PC-3 (cell line): ENCODE measurements at regions not wholly inside any gene's neighbourhood (a gene's known extent, or its start where the extent isn't known, plus 50 kb on each side); places are given as distances from the start of the nearest gene placed in this dataset.

Experiments
- ATAC-seq: fragments of 200-7000 bp; cut with Tn5 transposase; 2 replicates; pipeline ENCODE4 v1.9.1; 2020; ENCODE audit warnings: mild to moderate bottlenecking, moderate library complexity
- BruUV-seq: library from RNA; stranded (reverse); fragments of 400-500 nt; replicated peaks from 2 replicates; lab custom pipeline; 2021; lab: Mats Ljungman, UMichigan
- CTCF ChIA-PET: fragments of 300-600 bp; sonication (Branson Sonifier 250); formaldehyde crosslinking; loops from one replicate; lab custom pipeline; 2022; ENCODE audit warnings: antibody characterized with exemption; lab: Charles Lee
- POLR2A ChIA-PET: fragments of 300-600 bp; sonication (Branson Sonifier 250); formaldehyde crosslinking; loops from one replicate; lab custom pipeline; 2022; ENCODE audit warnings: antibody characterized with exemption; ENCODE audit not compliant: unreplicated experiment; lab: Charles Lee
- DNase-seq: peaks from one replicate; pipeline ENCODE4 v3.0.0-alpha.2; 2015
- H2AFZ ChIP-seq: fragments of 300-600 bp; sonication (generic); 2 replicates; pipeline ENCODE4 v1.6.0; 2016; ENCODE audit warnings: antibody characterized with exemption, low read length
- H3F3A ChIP-seq: fragments of 300-600 bp; sonication (generic); one replicate; pipeline ENCODE4 v1.6.0; 2017; ENCODE audit warnings: antibody characterized with exemption, low read length, control low read depth, mild to moderate bottlenecking; ENCODE audit not compliant: unreplicated experiment
- H3K27ac ChIP-seq: fragments of 300-600 bp; sonication (generic); 2 replicates; pipeline ENCODE4 v1.5.1; 2016; ENCODE audit warnings: mild to moderate bottlenecking, low read length
- H3K27me3 ChIP-seq: fragments of 300-600 bp; sonication (generic); 2 replicates; pipeline ENCODE4 v1.6.1; 2016; ENCODE audit warnings: low read length, mixed read lengths
- H3K36me3 ChIP-seq: fragments of 300-600 bp; sonication (generic); 2 replicates; pipeline ENCODE4 v1.6.1; 2016; ENCODE audit warnings: low read depth, mixed run types, low read length, mixed read lengths
- H3K4me1 ChIP-seq: fragments of 300-600 bp; sonication (generic); 2 replicates; pipeline ENCODE4 v1.5.1; 2016; ENCODE audit warnings: low read length; ENCODE audit not compliant: insufficient read depth
- H3K4me2 ChIP-seq: fragments of 300-600 bp; sonication (generic); 2 replicates; pipeline ENCODE4 v1.6.0; 2016; ENCODE audit warnings: low read length
- H3K4me3 ChIP-seq: fragments of 300-600 bp; sonication (generic); 2 replicates; pipeline ENCODE4 v1.5.1; 2016; ENCODE audit warnings: mild to moderate bottlenecking, low read length, mixed read lengths
- H3K79me2 ChIP-seq: fragments of 300-600 bp; sonication (generic); 2 replicates; pipeline ENCODE4 v1.6.1; 2017; ENCODE audit warnings: low read length, mixed read lengths
- H3K9ac ChIP-seq: fragments of 300-600 bp; sonication (generic); 2 replicates; pipeline ENCODE4 v1.6.0; 2016; ENCODE audit warnings: mild to moderate bottlenecking, low read length
- H3K9me2 ChIP-seq: fragments of 300-600 bp; sonication (generic); replicated peaks from 2 replicates; pipeline ENCODE4 v1.6.1; 2016; ENCODE audit warnings: mixed run types, low read length, mixed read lengths
- H3K9me3 ChIP-seq: fragments of 300-600 bp; sonication (generic); 2 replicates; pipeline ENCODE4 v1.6.1; 2016; ENCODE audit warnings: low read length, mixed read lengths
- H4K20me1 ChIP-seq: fragments of 300-600 bp; sonication (generic); 2 replicates; pipeline ENCODE4 v1.6.1; 2016; ENCODE audit warnings: low read length, mixed read lengths
- EZH2 ChIP-seq: fragments of 300-600 bp; sonication (generic); IDR thresholded peaks from one replicate; pipeline ENCODE4 v1.6.1; 2017; ENCODE audit warnings: antibody characterized with exemption, mild to moderate bottlenecking, low read length; ENCODE audit not compliant: unreplicated experiment
- EZH2phosphoT487 ChIP-seq: fragments of 300-600 bp; sonication (generic); IDR thresholded peaks from 2 replicates; pipeline ENCODE4 v1.6.1; 2018; ENCODE audit warnings: mild to moderate bottlenecking, antibody characterized with exemption, low read length, borderline replicate concordance
- intact Hi-C: fragments of 100-400 bp; cut with micrococcal nuclease; formaldehyde crosslinking; loops from 2 replicates; pipeline ENCODE4 v1.9.0; 2023
- TF ChIP-seq, protein P1 (sequence below): fragments of 300-600 bp; sonication (generic); conservative IDR thresholded peaks from 2 replicates; pipeline ENCODE4 v1.5.1; 2017; ENCODE audit warnings: antibody characterized with exemption, low read depth, mild to moderate bottlenecking, low read length

DNA sequence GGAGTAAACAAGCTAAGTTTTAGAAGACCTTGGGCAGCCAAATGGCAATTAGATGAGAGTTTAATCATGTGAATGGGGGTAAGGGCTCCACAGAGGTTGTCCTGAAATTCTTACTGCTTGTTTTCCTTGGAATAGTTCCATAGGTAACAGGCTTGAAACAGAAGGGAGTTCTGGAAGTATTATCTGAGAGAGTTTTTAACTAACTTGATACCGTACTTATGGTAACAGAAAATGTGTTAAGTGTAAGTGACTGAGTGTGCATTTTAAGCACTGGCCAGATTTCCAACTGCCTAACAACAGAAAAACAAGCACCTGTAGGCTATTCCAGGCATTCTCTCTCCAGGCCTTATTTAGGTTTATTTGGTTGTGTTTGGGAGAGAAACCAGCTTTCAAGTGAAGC, 414.6 kb upstream of the PDE3A start:
- no peaks in the 10 kb centered on the region for H4K20me1 ChIP-seq
- no peaks in the 10 kb centered on the region for H3F3A ChIP-seq
- ChIA-PET POLR2A (no interaction called here), CTCF (no interaction called here)
- H3K36me3 ChIP-seq = no peaks in the 10 kb centered on the region
- no peak for ATAC-seq
- DNase-seq = no peak
- no peak overlapping the region for H2AFZ ChIP-seq
- H3K27ac ChIP-seq = no peak overlapping the region
- no peak overlapping the region for H3K9ac ChIP-seq
- no TSS peak for BruUV-seq
- no peaks in the 10 kb centered on the region; the same call in 1 of the 2 replicates for H3K27me3 ChIP-seq
- intact Hi-C loops = no loop called here
- H3K9me2 ChIP-seq = no peaks in the 10 kb centered on the region
- no peaks in the 10 kb centered on the region for H3K79me2 ChIP-seq
- H3K4me1 ChIP-seq = no peaks in the 10 kb centered on the region
- TF ChIP-seq EZH2 (no peak), EZH2phosphoT487 (no peak)
- TF ChIP-seq, protein P1, sequence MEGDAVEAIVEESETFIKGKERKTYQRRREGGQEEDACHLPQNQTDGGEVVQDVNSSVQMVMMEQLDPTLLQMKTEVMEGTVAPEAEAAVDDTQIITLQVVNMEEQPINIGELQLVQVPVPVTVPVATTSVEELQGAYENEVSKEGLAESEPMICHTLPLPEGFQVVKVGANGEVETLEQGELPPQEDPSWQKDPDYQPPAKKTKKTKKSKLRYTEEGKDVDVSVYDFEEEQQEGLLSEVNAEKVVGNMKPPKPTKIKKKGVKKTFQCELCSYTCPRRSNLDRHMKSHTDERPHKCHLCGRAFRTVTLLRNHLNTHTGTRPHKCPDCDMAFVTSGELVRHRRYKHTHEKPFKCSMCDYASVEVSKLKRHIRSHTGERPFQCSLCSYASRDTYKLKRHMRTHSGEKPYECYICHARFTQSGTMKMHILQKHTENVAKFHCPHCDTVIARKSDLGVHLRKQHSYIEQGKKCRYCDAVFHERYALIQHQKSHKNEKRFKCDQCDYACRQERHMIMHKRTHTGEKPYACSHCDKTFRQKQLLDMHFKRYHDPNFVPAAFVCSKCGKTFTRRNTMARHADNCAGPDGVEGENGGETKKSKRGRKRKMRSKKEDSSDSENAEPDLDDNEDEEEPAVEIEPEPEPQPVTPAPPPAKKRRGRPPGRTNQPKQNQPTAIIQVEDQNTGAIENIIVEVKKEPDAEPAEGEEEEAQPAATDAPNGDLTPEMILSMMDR = no peak
- no peaks in the 10 kb centered on the region for H3K9me3 ChIP-seq
- no peak overlapping the region for H3K4me3 ChIP-seq
- no peak overlapping the region for H3K4me2 ChIP-seq

DNA sequence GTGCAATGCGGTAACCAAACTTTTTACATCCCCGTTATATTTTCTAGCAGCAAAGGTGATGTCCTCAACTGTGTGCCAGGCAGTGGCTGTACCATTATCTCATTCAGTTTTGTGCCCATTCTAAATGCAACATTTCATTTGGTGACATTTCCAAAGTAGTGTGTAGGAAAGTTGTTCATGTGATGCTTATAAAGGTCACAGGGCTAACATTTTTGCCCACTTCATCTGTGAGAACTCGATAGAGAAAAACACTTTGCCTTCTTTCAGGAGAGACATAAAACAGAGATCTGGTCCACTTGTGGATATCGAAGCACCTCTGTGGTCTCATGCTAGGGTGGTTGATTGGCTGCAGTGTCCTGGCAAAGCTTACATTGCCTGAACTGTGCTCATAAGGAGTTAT, 414.2 kb upstream of the PDE3A start:
- CTCF ChIA-PET = no interaction called here
- no peak overlapping the region for H3K9ac ChIP-seq
- TF ChIP-seq EZH2phosphoT487 (no peak), EZH2 (no peak)
- TF ChIP-seq, protein P1 = no peak
- H3K9me2 ChIP-seq = no peaks in the 10 kb centered on the region
- no peak for ATAC-seq
- no peak overlapping the region for H3K27ac ChIP-seq
- no peak for DNase-seq
- H3K27me3 ChIP-seq = no peaks in the 10 kb centered on the region; the same call in 1 of the 2 replicates
- no peak overlapping the region for H2AFZ ChIP-seq
- intact Hi-C loops = no loop called here
- no peaks in the 10 kb centered on the region for H3K36me3 ChIP-seq
- no peaks in the 10 kb centered on the region for H3K79me2 ChIP-seq
- no TSS peak for BruUV-seq
- no peaks in the 10 kb centered on the region for H3K9me3 ChIP-seq
- H3F3A ChIP-seq = no peaks in the 10 kb centered on the region
- H3K4me1 ChIP-seq = no peaks in the 10 kb centered on the region
- no peaks in the 10 kb centered on the region for H4K20me1 ChIP-seq
- POLR2A ChIA-PET = no interaction called here
- no peak overlapping the region for H3K4me3 ChIP-seq
- H3K4me2 ChIP-seq = no peak overlapping the region

DNA sequence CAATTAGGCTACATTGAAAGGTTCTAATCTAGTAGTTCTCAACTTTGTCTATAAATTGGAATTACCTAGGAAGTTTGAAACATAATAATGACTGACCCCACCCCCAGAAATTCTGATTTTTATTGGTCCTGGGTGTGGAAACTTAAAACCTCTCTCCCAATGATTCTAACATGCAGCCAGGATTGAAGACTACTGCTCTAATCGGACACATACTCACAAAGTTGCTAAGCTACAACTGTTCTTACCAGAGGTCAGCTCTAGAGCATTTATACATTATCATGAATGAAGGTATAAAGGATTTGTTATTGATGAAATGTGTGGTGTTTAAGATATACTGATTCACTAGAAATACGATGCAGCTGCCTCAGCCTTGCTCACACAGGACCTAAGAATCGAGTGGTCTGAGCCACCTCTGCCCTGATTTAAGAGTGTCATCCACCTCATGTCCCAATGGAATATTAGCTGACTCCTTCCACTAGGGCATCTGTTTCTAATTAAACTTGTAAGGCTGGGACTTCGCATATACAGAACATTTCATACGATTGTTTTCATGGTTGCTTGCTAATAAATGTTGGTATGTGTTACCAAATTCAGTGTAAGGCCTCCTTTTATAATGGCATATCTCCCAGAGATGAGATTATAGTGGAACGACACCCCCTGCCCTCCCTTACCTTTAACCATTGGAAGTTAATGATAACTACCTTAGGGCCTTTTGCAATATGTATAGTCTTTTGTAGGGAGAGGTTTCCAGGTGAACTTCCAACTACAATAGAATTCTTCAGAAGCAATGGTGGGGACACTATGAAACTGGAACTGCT, 410.8 kb upstream of the PDE3A start:
- no TSS peak for BruUV-seq
- CTCF ChIA-PET = no interaction called here
- no peak for TF ChIP-seq EZH2phosphoT487

More for the DNA sequence above, 410.8 kb upstream of the PDE3A start:
- intact Hi-C loops = no loop called here
- no peak overlapping the region for H3K4me3 ChIP-seq
- DNase-seq = no peak
- H3K4me1 ChIP-seq = no peaks in the 10 kb centered on the region
- H3K4me2 ChIP-seq = no peak overlapping the region
- H4K20me1 ChIP-seq = no peaks in the 10 kb centered on the region
- no peak overlapping the region for H3K9ac ChIP-seq
- H3K79me2 ChIP-seq = no peaks in the 10 kb centered on the region
- H3K27ac ChIP-seq = no peak overlapping the region
- no peaks in the 10 kb centered on the region; the same call in 1 of the 2 replicates for H3K27me3 ChIP-seq
- ATAC-seq = no peak
- no peaks in the 10 kb centered on the region for H3K9me2 ChIP-seq
- POLR2A ChIA-PET = no interaction called here
- no peaks in the 10 kb centered on the region for H3F3A ChIP-seq
- no peaks in the 10 kb centered on the region for H3K9me3 ChIP-seq
- no peaks in the 10 kb centered on the region for H3K36me3 ChIP-seq
- no peak overlapping the region for H2AFZ ChIP-seq
